Testis (tissue), 2 donors: ENCODE measurements at regions not wholly inside any gene's neighbourhood (a gene's known extent, or its start where the extent isn't known, plus 50 kb on each side); places are given as distances from the start of the nearest gene placed in this dataset.

Experiments
- DNase-seq: peaks from one replicate; pipeline ENCODE4 v3.0.0-alpha.2; 2019
- H3K27ac ChIP-seq, 2 donors: fragments of 200-600 bp; sonication (generic); one replicate each; pipeline ENCODE4 v1.5.1; 2019
- H3K27me3 ChIP-seq: fragments of 200-600 bp; sonication (generic); one replicate; pipeline ENCODE4 v1.5.1; 2019
- H3K36me3 ChIP-seq: fragments of 200-600 bp; sonication (generic); one replicate; pipeline ENCODE4 v1.5.1; 2017; ENCODE audit warnings: low read depth; ENCODE audit errors: missing control alignments
- H3K4me1 ChIP-seq: fragments of 200-600 bp; sonication (generic); one replicate; pipeline ENCODE4 v1.5.1; 2019
- H3K4me3 ChIP-seq, 2 donors: fragments of 200-600 bp; sonication (generic); one replicate each; pipeline ENCODE4 v1.5.1; 2017 to 2019
- H3K9me3 ChIP-seq: fragments of 200-600 bp; sonication (generic); one replicate; pipeline ENCODE4 v1.5.1; 2017
- POLR2A ChIP-seq: fragments of 450-650 bp; IDR thresholded peaks from one replicate; pipeline ENCODE4 v1.6.1; 2017; ENCODE audit warnings: antibody characterized with exemption, mild to moderate bottlenecking, moderate library complexity
- WGBS, 2 donors: methylation state at CpG; one replicate each; pipeline ENCODE4 v1.1.5; 2018; 5-methylcytosine and 5-hydroxymethylcytosine counted together
- intact Hi-C: fragments of 100-400 bp; cut with DNase I; formaldehyde crosslinking; loops from one replicate; pipeline ENCODE4 v1.15.1; 2023; ENCODE audit warnings: low total_unique reads
- TF ChIP-seq, protein P1 (sequence below), 3 experiments: fragments of 450-650 bp in 2 of 3; fragments of 200-600 bp in 1 of 3; sonication (generic) in 1 of 3; IDR thresholded peaks; one replicate each; pipeline ENCODE4 v1.5.1; 2016 to 2019; ENCODE audit warnings: antibody characterized with exemption in 3 of 3, mild to moderate bottlenecking in 2 of 3, moderate library complexity in 1 of 3

DNA sequence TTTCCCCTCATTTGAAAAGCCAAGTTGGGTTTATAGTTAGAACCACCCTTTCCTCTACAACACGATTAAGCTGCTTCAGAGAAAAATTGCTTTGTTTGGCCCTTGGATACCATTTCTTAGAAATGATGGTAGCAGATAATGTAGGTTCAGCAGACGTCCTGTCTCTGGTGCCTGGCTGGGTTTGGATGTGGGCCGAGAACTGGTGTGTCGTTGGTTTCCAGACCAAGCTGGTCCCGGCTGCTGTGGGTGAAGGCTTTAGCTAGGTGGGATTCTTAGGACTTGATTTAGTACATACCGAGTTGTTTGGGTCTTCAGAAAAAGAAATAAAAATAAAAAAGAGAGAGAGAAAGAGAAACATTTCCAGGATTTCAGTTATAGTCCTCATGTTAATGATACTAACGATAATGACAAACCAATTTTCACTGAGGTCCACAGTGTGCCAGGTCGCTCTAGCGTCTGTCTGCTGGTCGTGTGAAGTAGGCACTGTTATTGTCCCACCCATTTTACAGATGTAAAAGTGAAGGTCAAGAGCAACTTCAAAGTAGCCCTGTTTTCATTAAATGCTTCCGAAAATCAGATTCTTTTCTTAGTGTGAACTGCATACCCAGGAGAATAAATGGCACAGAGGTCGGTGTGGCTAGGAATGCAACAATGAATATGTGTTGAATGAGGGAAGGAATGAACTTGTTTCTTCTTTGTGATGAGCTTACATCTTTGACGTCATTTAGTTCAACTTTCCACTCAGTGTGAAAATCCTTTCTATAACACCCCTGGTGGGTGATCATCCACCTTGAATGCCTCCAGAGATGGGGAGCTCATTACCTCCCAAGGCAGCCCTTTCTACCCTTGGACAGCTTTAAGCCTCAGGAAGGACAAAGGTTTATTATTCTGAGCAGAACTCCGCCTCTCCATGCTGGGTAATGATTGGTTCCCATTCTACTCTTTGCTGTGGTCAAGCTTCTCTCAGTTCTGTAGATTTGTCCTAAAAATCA, 115.9 kb downstream of the INHBB start:
- DNase-seq: no peak
- H3K9me3 ChIP-seq: no peaks in the 10 kb centered on the region
- H3K36me3 ChIP-seq: no peaks in the 10 kb centered on the region
- peaks cover 17% of the 10 kb centered on the region for H3K4me1 ChIP-seq
- intact Hi-C loops: no loop called here
- H3K4me3 ChIP-seq: no peak overlapping the region
- no peak overlapping the region for H3K27ac ChIP-seq
- no peaks in the 10 kb centered on the region for H3K27me3 ChIP-seq
- WGBS, 2 donors: 78 to 81% methylated on average over 14 of the region's 14 CpGs
- TF ChIP-seq, protein P1, sequence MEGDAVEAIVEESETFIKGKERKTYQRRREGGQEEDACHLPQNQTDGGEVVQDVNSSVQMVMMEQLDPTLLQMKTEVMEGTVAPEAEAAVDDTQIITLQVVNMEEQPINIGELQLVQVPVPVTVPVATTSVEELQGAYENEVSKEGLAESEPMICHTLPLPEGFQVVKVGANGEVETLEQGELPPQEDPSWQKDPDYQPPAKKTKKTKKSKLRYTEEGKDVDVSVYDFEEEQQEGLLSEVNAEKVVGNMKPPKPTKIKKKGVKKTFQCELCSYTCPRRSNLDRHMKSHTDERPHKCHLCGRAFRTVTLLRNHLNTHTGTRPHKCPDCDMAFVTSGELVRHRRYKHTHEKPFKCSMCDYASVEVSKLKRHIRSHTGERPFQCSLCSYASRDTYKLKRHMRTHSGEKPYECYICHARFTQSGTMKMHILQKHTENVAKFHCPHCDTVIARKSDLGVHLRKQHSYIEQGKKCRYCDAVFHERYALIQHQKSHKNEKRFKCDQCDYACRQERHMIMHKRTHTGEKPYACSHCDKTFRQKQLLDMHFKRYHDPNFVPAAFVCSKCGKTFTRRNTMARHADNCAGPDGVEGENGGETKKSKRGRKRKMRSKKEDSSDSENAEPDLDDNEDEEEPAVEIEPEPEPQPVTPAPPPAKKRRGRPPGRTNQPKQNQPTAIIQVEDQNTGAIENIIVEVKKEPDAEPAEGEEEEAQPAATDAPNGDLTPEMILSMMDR (IDR thresholded peaks at IDR 0.05): no peak
- no peak for TF ChIP-seq POLR2A

DNA sequence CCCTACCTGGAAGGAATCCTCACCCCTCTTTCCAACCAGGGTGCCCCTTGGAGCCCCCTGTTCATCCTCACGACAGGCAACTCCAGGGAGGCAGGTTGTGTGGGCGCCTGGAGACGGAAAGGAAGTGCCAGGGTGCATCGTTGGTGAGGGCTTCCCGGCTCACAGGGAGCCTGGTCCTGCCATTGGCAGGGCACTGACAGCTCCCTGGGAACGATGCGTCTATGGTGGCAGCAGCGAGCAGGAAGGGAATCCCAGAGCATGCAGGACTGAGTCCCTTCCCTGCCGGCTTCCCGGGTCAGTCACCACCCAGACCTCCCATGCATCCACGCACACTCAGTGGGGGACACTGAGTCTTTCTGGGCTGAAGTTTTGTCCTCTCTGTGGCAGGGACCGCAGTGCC, 117.6 kb downstream of the INHBB start:
- DNase-seq: no peak
- H3K27ac ChIP-seq: no peak overlapping the region
- intact Hi-C loops: no loop called here
- no peaks in the 10 kb centered on the region for H3K36me3 ChIP-seq
- TF ChIP-seq POLR2A: no peak
- TF ChIP-seq, protein P1 (IDR thresholded peaks at IDR 0.05): no peak
- no peaks in the 10 kb centered on the region for H3K9me3 ChIP-seq
- no peak overlapping the region for H3K4me3 ChIP-seq
- H3K27me3 ChIP-seq: no peaks in the 10 kb centered on the region
- WGBS, 2 donors: 65 to 81% methylated on average over 3 to 9 of the region's 12 CpGs
- H3K4me1 ChIP-seq: peaks cover 22% of the 10 kb centered on the region

DNA sequence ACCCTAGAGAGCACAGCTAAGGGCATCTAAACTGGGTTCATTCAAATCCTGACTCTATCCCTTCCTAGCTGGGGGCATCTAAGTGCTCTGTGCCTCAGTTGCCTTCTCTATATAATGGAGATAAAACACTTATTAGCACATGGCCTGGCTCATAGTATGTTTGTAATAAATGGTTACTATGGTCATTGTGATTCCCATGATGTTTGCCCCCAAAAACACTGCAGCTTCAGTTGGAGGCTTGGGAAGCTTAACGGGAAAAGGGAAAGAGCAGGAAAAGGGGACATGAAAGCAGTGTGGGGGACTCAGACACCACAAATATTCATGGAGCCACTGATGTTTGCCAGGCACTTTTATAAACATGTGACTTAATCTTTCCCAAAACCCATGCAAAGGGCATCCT, 118.1 kb downstream of the INHBB start:
- H3K9me3 ChIP-seq: no peaks in the 10 kb centered on the region
- no peaks in the 10 kb centered on the region for H3K27me3 ChIP-seq
- DNase-seq: no peak
- TF ChIP-seq POLR2A: no peak
- TF ChIP-seq, protein P1 (IDR thresholded peaks at IDR 0.05): no peak
- H3K4me1 ChIP-seq: peaks cover 26% of the 10 kb centered on the region
- 0% methylated on average over 1 of the region's 1 CpG for WGBS, 2 donors
- intact Hi-C loops: no loop called here
- no peak overlapping the region for H3K4me3 ChIP-seq
- no peak overlapping the region for H3K27ac ChIP-seq
- no peaks in the 10 kb centered on the region for H3K36me3 ChIP-seq

DNA sequence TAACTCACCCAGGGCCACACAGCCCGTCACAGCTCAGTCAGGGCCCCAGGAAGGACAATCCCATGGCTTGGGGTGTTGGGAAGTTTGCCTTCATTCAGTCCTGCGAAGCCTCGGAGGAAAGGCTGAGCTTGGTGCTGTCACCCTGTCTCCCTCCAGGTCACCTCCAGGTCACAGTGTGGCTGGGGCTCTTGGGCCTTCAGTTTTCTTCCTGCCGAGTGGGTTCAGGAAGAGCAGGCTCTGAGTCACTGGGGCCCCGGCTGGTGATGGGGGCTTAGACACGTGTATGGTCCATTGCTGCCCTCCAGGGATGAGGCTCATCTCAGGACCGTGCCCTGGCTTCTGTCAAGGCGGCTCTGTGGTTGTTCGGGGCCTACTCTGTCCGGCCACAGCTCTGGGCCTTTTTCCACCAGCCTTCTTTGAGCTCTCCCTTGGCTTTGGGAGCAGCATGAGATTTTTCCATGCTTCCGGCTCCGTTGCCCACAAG, 118.6 kb downstream of the INHBB start:
- no peak for TF ChIP-seq POLR2A
- TF ChIP-seq, protein P1 (IDR thresholded peaks at IDR 0.05): no peak
- no peak overlapping the region for H3K27ac ChIP-seq
- H3K4me3 ChIP-seq: no peak overlapping the region
- WGBS, 2 donors: 84 to 87% methylated on average over 11 to 12 of the region's 12 CpGs
- DNase-seq: no peak
- H3K4me1 ChIP-seq: peaks cover 26% of the 10 kb centered on the region
- intact Hi-C loops: no loop called here
- H3K36me3 ChIP-seq: no peaks in the 10 kb centered on the region
- no peaks in the 10 kb centered on the region for H3K9me3 ChIP-seq
- H3K27me3 ChIP-seq: no peaks in the 10 kb centered on the region
